ENCODE measurements at regions not wholly inside any gene's neighbourhood (a gene's known extent, or its start where the extent isn't known, plus 50 kb on each side); places are given as distances from the start of the nearest gene placed in this dataset.
"Not testable (repeated sequence)": the region's sequence is repeated elsewhere in the genome, so short reads cannot be mapped to it uniquely, and the experiment has no call there.

- ChIA-PET POLR2A (no interaction called here), CTCF (no interaction called here)
- BruUV-seq (replicated peaks): no TSS peak
- H3K4me1 ChIP-seq (ENCODE audit: control insufficient read depth, insufficient read depth, low read length): no peaks in the 10 kb centered on the region
- no peaks in the 10 kb centered on the region for H3K27me3 ChIP-seq (ENCODE audit: control insufficient read depth, insufficient read depth, low read length)
- no peak overlapping the region for H3K27ac ChIP-seq (ENCODE audit: low read length)
- H3K4me3 ChIP-seq (ENCODE audit: low read depth in 2 of 2, low read length in 2 of 2): no peak overlapping the region
- ATAC-seq (no peak), DNase-seq (ENCODE audit: low read depth, low spot score) (no peak)
- no peaks in the 10 kb centered on the region for H3K36me3 ChIP-seq (ENCODE audit: control insufficient read depth, insufficient read depth, low read length)
- H3K9me3 ChIP-seq (ENCODE audit: control insufficient read depth, insufficient read depth, low read depth, low read length): no peaks in the 10 kb centered on the region
- in situ Hi-C loops (cut with HindIII; ENCODE audit: low pct_unique_long_range_greater_than_20kb, low sequenced_read_pairs) (no loop called here), intact Hi-C loops (cut with micrococcal nuclease; ENCODE audit: unreplicated experiment) (no loop called here)
- no peak for TF ChIP-seq POLR2AphosphoS5 (IDR thresholded peaks at IDR 0.05; ENCODE audit: low read depth, low read length)
- TF ChIP-seq REST (IDR thresholded peaks at IDR 0.05; ENCODE audit: insufficient read depth in 1 of 2, low read depth in 2 of 2, low read length in 1 of 2): no peak
- TF ChIP-seq SIN3A (IDR thresholded peaks at IDR 0.05; ENCODE audit: borderline replicate concordance, insufficient read depth, low read depth, low read length): no peak
- TF ChIP-seq TCF7L2 (IDR thresholded peaks at IDR 0.05; ENCODE audit: low read depth, low read length): no peak
- TF ChIP-seq CTCF (IDR thresholded peaks at IDR 0.05): no peak
Observed at GRCh38 chrX:93346309-93346708, 327.1 kb downstream of the NAP1L3 start.

- ATAC-seq; in situ Hi-C loops (cut with HindIII; ENCODE audit: low pct_unique_long_range_greater_than_20kb, low sequenced_read_pairs); H3K27me3 ChIP-seq (ENCODE audit: control insufficient read depth, insufficient read depth, low read length); H3K9me3 ChIP-seq (ENCODE audit: control insufficient read depth, insufficient read depth, low read depth, low read length); H3K27ac ChIP-seq (ENCODE audit: low read length); H3K4me1 ChIP-seq (ENCODE audit: control insufficient read depth, insufficient read depth, low read length); BruUV-seq (replicated peaks); H3K4me3 ChIP-seq (ENCODE audit: low read depth in 2 of 2, low read length in 2 of 2); POLR2A ChIA-PET; DNase-seq (ENCODE audit: low read depth, low spot score); intact Hi-C loops (cut with micrococcal nuclease; ENCODE audit: unreplicated experiment); H3K36me3 ChIP-seq (ENCODE audit: control insufficient read depth, insufficient read depth, low read length); CTCF ChIA-PET: not testable (repeated sequence)
Observed at GRCh38 chrX:93344287-93344686, 329.1 kb downstream of the NAP1L3 start.

GRCh38 chrX:93332329-93332728, 341.0 kb downstream of the NAP1L3 start:
- intact Hi-C loops (cut with micrococcal nuclease; ENCODE audit: unreplicated experiment) (no loop called here), in situ Hi-C loops (cut with HindIII; ENCODE audit: low pct_unique_long_range_greater_than_20kb, low sequenced_read_pairs) (no loop called here)
- Histone ChIP-seq H3K36me3 (ENCODE audit: control insufficient read depth, insufficient read depth, low read length) (no peaks in the 10 kb centered on the region), H3K9me3 (ENCODE audit: control insufficient read depth, insufficient read depth, low read depth, low read length) (no peaks in the 10 kb centered on the region), H3K4me3 (ENCODE audit: low read depth in 2 of 2, low read length in 2 of 2) (no peak overlapping the region), H3K27me3 (ENCODE audit: control insufficient read depth, insufficient read depth, low read length) (no peaks in the 10 kb centered on the region), H3K4me1 (ENCODE audit: control insufficient read depth, insufficient read depth, low read length) (no peaks in the 10 kb centered on the region), H3K27ac (ENCODE audit: low read length) (no peak overlapping the region)
- POLR2A ChIA-PET: no interaction called here
- DNase-seq (ENCODE audit: low read depth, low spot score) (no peak), ATAC-seq (no peak)
- no TSS peak for BruUV-seq (replicated peaks)
- no peak for TF ChIP-seq CTCF (IDR thresholded peaks at IDR 0.05)
- TF ChIP-seq TCF7L2 (IDR thresholded peaks at IDR 0.05; ENCODE audit: low read depth, low read length): no peak
- no peak for TF ChIP-seq POLR2AphosphoS5 (IDR thresholded peaks at IDR 0.05; ENCODE audit: low read depth, low read length)
- TF ChIP-seq SIN3A (IDR thresholded peaks at IDR 0.05; ENCODE audit: borderline replicate concordance, insufficient read depth, low read depth, low read length): no peak
- no peak for TF ChIP-seq REST (IDR thresholded peaks at IDR 0.05; ENCODE audit: insufficient read depth in 1 of 2, low read depth in 2 of 2, low read length in 1 of 2)
- CTCF ChIA-PET: no interaction called here
